ENCODE measurements at regions not wholly inside any gene's neighbourhood (a gene's known extent, or its start where the extent isn't known, plus 50 kb on each side); places are given as distances from the start of the nearest gene placed in this dataset.

DNA sequence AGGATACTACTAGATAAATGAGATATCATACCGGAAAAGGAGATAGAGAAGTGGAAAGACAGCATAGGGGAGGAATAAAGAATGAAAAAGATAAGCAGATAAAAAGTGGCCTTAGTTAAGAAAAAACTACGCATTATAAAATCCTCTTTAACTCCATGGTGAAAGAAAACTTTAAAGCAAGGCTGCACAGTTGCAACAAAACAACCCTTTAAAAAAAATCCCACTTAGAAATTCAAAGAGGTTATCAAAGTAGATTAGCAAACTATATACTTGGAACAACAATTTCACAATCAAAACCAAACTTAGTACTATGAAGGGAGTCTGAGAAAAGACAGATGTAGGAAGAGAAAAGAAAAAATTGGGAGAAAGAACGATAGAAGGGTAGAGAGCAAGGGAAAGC, 133.4 kb upstream of the OSR1 start:
- ChIA-PET CTCF (no interaction called here), POLR2A (ENCODE audit: unreplicated experiment) (no interaction called here)
- Histone ChIP-seq H3K9me3 (ENCODE audit: low read length) (no peaks in the 10 kb centered on the region), H3K4me3 (ENCODE audit: low read length) (no peak overlapping the region), H3K4me2 (ENCODE audit: low read length) (no peak overlapping the region), H3K27ac (ENCODE audit: low read length) (no peak overlapping the region), H3K27me3 (ENCODE audit: low read length) (no peaks in the 10 kb centered on the region), H3K9me2 (replicated peaks; ENCODE audit: low read length) (no peaks in the 10 kb centered on the region), H4K20me1 (ENCODE audit: low read length) (no peaks in the 10 kb centered on the region), H3K36me3 (ENCODE audit: low read depth, low read length) (no peaks in the 10 kb centered on the region), H3K4me1 (ENCODE audit: insufficient read depth, low read length) (peaks cover 34% of the 10 kb centered on the region), H3K79me2 (ENCODE audit: low read length) (no peaks in the 10 kb centered on the region), H2AFZ (ENCODE audit: low read length) (no peak overlapping the region), H3F3A (ENCODE audit: low read length, unreplicated experiment) (no peaks in the 10 kb centered on the region), H3K9ac (ENCODE audit: low read length) (no peak overlapping the region)
- no TSS peak for BruUV-seq (replicated peaks)
- DNase-seq (no peak), ATAC-seq (no peak)
- intact Hi-C loops (cut with micrococcal nuclease) = no loop called here
- TF ChIP-seq, protein P1, sequence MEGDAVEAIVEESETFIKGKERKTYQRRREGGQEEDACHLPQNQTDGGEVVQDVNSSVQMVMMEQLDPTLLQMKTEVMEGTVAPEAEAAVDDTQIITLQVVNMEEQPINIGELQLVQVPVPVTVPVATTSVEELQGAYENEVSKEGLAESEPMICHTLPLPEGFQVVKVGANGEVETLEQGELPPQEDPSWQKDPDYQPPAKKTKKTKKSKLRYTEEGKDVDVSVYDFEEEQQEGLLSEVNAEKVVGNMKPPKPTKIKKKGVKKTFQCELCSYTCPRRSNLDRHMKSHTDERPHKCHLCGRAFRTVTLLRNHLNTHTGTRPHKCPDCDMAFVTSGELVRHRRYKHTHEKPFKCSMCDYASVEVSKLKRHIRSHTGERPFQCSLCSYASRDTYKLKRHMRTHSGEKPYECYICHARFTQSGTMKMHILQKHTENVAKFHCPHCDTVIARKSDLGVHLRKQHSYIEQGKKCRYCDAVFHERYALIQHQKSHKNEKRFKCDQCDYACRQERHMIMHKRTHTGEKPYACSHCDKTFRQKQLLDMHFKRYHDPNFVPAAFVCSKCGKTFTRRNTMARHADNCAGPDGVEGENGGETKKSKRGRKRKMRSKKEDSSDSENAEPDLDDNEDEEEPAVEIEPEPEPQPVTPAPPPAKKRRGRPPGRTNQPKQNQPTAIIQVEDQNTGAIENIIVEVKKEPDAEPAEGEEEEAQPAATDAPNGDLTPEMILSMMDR (conservative IDR thresholded peaks at IDR 0.05; ENCODE audit: low read depth, low read length) = no peak
- no peak for TF ChIP-seq EZH2 (IDR thresholded peaks at IDR 0.05; ENCODE audit: low read length, unreplicated experiment)
- no peak for TF ChIP-seq EZH2phosphoT487 (IDR thresholded peaks at IDR 0.05; ENCODE audit: borderline replicate concordance, low read length)

DNA sequence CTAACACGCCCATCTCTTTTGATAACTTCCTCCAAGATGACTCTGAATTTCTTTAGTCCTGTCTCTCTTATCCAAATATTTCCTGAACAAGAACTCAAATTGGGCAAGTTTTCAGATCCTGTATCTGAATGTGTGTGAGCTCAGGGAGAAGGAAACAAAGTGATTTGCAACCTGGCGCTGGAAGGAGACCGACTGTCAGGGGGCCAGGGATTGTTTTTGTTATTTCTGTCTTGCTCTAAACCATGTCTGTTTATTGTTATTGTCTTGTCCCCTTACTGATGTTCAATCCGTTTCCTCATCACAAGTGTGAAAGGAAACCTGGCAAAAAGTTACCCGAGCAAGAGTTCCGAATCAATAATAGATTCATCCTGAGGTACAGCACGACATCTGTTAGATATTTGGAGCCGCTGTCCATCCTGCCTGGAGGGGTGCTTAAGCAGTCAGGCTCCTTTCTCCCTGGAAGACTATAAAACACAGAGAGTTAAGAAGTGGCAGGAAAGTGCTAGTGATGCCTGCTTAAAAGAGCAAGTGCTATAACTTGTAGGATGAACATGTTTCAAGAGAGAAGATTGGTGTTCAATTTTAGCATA, 132.5 kb upstream of the OSR1 start:
- Histone ChIP-seq H3K79me2 (ENCODE audit: low read length) (no peaks in the 10 kb centered on the region), H3K4me2 (ENCODE audit: low read length) (no peak overlapping the region), H3K9ac (ENCODE audit: low read length) (no peak overlapping the region), H3F3A (ENCODE audit: low read length, unreplicated experiment) (no peaks in the 10 kb centered on the region), H3K27me3 (ENCODE audit: low read length) (no peaks in the 10 kb centered on the region), H4K20me1 (ENCODE audit: low read length) (no peaks in the 10 kb centered on the region), H3K36me3 (ENCODE audit: low read depth, low read length) (no peaks in the 10 kb centered on the region), H3K9me3 (ENCODE audit: low read length) (no peaks in the 10 kb centered on the region), H3K9me2 (replicated peaks; ENCODE audit: low read length) (no peaks in the 10 kb centered on the region), H3K27ac (ENCODE audit: low read length) (no peak overlapping the region), H3K4me3 (ENCODE audit: low read length) (no peak overlapping the region), H2AFZ (ENCODE audit: low read length) (no peak overlapping the region), H3K4me1 (ENCODE audit: insufficient read depth, low read length) (peaks cover 26% of the 10 kb centered on the region)
- intact Hi-C loops (cut with micrococcal nuclease) = no loop called here
- POLR2A ChIA-PET (ENCODE audit: unreplicated experiment) = no interaction called here
- ATAC-seq (no peak), DNase-seq (no peak)
- CTCF ChIA-PET = no interaction called here
- TF ChIP-seq, protein P1 (conservative IDR thresholded peaks at IDR 0.05; ENCODE audit: low read depth, low read length) = no peak
- no TSS peak for BruUV-seq (replicated peaks)

DNA sequence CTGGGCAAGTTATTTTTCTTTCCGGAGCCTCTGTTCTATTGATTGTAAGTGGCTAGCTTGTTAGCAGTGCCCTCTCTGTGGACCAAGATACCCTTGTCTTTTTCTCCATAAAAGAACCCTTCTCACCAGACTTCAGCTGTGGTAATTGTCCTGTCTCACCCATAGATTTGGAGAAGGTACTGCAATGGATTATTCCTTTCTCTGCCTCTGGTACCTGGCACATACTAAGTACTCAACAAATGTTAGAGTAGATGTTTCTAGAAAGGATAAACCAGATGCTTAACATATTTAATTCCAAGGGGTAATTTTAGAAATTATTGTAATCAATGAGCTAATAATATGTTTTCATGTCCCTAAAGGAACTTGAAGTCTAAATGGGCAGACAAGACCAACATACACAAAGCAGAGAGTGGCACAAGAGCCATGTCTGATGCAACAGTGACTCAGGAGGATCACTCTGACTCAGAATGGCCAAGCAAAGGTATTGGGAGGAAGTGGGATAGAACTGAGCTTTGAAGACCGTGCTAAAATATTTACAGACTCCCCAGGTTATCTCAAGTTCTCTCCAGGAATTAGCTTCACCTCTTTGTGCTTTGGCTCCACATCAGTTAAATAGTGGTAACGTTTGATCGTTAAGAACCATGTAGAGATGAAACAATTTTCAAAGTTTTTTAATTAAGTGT, 129.7 kb upstream of the OSR1 start:
- TF ChIP-seq EZH2phosphoT487 (IDR thresholded peaks at IDR 0.05; ENCODE audit: borderline replicate concordance, low read length) (no peak), EZH2 (IDR thresholded peaks at IDR 0.05; ENCODE audit: low read length, unreplicated experiment) (no peak)
- TF ChIP-seq, protein P1 (conservative IDR thresholded peaks at IDR 0.05; ENCODE audit: low read depth, low read length) = no peak
- Histone ChIP-seq H3K36me3 (ENCODE audit: low read depth, low read length) (no peaks in the 10 kb centered on the region), H3K4me3 (ENCODE audit: low read length) (no peak overlapping the region; the same call in 1 of the 2 replicates), H3K4me1 (ENCODE audit: insufficient read depth, low read length) (peaks cover 26% of the 10 kb centered on the region), H3K4me2 (ENCODE audit: low read length) (peak overlapping the region; percentile 57), H4K20me1 (ENCODE audit: low read length) (no peaks in the 10 kb centered on the region), H3K9me2 (replicated peaks; ENCODE audit: low read length) (no peaks in the 10 kb centered on the region), H3K27ac (ENCODE audit: low read length) (peak overlapping the region; percentile 54), H3K9ac (ENCODE audit: low read length) (no peak overlapping the region), H3K9me3 (ENCODE audit: low read length) (no peaks in the 10 kb centered on the region), H3F3A (ENCODE audit: low read length, unreplicated experiment) (no peaks in the 10 kb centered on the region), H3K27me3 (ENCODE audit: low read length) (no peaks in the 10 kb centered on the region), H3K79me2 (ENCODE audit: low read length) (no peaks in the 10 kb centered on the region), H2AFZ (ENCODE audit: low read length) (peak overlapping the region; percentile 51)
- POLR2A ChIA-PET (ENCODE audit: unreplicated experiment) = interaction anchor here (0.5 kb wide), 1 partner anchor 157 kb away, joined by 3 read pairs; no protein-coding TSS in a partner anchor
- intact Hi-C loops (cut with micrococcal nuclease) = no loop called here
- ATAC-seq (peak; percentile 100), DNase-seq (peak; percentile 94)
- CTCF ChIA-PET = no interaction called here
- no TSS peak for BruUV-seq (replicated peaks)

Measured in PC-3 (cell line).